ENCODE measurements at regions not wholly inside any gene's neighbourhood (a gene's known extent, or its start where the extent isn't known, plus 50 kb on each side); places are given as distances from the start of the nearest gene placed in this dataset.

- no peak for DNase-seq (ENCODE audit: low spot score)
Observed at GRCh38 chr2:226620176-226620575, 179.4 kb downstream of the IRS1 start.

DNA sequence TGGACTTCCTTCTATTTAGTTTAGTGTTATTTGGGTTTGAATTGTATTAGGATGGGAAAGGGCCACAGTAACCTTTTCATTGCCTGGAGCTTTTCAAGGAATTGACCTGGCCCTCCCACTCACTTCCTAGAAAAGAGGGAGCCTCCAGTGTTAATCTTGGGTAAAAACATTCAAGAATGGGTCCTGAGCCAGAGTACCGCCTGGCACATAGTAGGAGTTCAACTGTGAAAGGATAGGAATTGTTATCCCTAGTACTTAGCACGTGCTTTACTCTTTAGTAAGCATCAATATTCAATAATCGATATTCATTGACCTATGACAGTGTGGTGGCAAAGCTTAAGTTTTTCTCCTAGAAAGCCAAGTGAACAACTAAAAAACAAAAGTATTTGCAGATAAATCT lies 179.9 kb downstream of the IRS1 start:
- DNase-seq (ENCODE audit: low spot score), result no peak

DNA sequence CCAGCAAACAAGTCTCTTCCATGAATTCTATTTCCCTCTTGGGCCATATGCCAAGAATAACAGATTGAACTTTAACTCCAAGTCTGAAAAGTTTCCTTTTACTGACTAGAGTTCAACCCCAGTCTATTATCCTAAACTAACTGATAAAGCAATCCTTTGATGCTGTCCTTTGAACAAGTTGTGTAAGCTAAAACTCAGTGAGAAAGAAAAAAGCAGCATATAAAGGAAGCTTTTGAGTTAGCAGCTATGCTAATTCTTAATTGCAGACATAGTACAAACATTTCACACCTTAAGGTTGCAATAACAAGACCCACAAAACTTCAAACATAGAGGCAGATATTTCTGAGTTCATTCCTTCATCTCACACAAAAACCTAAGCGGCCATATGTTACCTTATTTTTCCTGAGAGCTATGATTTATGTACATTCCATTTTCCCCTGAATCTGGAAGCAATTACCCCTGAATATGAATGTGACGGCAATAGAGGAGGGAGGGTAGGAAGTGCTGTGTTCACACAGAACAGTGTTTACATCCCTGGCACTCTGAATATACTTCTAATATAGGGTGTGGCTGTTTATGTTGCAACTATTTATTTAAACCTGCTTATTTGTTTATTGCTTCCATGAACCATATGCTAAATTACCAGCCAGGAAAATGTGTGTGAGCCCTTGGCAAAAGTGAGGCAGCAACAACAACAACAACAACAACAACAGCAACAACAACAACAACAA lies 180.6 kb downstream of the IRS1 start:
- no peak for DNase-seq (ENCODE audit: low spot score)

DNA sequence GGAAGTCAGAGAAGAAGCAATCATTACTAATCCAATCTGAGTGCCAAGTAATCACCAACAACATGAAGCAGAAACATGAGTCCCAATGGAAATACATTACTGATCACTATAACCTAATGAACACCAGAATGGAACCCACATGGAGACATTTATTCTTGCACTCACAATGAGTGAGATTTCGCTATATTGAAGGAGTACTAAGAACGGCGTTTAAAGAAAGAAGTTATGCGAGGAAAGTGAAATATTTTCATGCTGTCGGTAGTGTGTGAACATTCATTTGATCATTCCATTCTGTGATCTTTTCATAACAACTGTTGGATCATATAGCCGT lies 181.1 kb downstream of the IRS1 start:
- no peak for DNase-seq (ENCODE audit: low spot score)

DNA sequence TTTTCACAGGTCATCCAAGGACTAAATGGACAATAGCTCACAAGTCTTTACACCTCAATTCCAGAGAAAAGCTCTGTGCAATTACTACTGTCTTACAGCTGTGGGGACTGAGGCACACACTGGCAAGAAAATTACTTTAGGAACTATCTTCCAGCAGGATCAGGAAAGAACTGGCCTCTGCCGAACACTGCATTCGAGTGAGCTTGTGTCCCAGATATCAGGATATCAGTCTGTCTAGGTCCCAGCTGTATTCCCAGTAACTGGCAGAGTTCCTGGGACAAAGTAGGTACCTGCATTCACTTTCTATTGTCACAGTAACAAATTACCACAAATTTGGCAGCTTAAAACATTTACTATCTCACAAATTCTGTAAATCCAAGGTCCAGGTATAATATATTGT lies 183.7 kb downstream of the IRS1 start:
- no peak for DNase-seq (ENCODE audit: low spot score)

DNA sequence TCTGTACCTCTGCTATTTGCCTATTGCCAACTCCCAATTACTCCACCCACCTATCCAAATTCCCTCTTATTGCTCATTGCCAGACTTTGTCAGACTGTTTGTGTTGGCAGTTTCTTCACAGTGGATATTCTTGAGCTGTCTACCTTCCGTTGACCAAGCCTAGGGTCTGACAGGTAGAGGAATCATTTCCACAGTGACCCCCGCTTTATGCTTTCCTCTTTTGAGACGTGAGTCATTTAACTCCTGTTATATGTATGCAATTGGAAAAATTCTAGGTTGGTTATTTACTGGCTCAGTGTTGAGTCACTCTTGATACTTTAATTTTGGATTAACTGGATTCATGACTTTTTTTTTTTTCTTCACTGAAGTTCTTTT lies 187.7 kb downstream of the IRS1 start:
- no peak for DNase-seq (ENCODE audit: low spot score)

DNA sequence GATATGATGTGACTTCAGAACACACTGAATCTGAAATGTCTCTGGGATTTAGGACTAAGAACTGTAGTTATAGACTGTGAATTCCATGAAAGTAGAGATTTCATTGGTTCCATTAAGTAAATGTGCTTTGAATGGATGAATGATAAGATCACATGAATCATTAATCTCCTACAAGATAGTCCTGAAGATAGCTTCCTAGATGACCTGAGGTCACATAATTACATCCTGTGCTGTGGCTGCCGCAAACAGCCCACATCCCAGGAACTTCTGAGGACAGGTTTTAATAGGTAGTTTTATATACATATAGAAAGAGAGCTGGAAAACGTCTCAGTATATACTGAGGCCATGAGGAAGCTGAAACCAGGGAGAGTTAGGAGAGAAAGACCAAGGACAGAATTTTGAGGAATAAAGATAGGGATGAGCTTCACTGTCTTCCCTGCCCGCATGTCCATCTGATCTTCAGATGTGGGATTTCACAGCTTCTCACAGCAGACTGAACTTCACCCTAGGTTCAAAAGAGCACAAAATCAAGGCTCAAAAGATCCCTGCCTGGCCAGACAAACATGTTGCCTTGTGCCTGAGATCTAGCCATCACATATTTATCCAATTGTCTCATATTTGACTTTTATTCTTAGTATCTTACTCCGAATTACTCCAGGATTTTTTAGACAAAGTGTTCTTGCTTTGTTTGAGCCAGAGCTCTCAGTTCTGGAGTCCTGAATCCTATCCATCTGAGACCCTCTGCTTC lies 188.2 kb downstream of the IRS1 start:
- no peak for DNase-seq (ENCODE audit: low spot score)

DNA sequence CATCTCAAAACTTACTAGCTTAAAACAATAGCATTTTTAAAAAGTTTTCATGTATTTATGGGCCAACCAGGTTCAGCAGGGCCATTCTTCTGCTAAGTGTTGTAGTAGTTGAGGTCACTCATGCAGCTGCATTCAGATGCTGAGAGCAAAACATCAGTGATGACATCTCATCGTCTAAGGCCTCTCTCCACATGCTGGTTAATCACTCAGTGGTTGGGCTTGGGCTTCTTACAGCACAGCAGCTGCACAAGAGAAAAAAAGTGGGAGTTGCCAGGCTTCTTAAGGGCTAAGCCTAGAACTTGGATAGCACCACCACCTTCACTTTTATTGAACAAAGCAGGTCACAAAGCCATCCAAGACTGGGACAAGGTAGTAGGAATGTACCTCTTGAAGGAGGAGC lies 190.3 kb downstream of the IRS1 start:
- no peak for DNase-seq (ENCODE audit: low spot score)

DNA sequence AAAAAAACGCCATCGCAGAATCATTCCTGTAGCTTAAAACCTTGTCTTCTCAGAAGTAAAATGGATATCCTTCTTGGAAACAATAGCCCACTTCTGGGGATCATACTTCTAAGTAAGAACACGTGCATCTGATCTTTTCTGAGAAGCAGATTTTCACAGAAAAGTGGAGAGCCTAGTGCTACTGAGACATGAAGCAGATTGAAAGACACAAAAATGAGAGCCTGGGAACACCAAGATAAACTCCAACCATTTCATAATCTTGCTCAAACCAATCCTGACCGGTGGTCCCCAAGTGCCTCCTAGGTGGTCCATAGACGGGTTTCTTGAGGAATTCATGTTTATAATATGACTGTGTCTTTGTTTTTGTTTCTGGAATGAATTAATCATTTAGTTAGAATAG lies 191.2 kb downstream of the IRS1 start:
- DNase-seq (ENCODE audit: low spot score), result no peak

DNA sequence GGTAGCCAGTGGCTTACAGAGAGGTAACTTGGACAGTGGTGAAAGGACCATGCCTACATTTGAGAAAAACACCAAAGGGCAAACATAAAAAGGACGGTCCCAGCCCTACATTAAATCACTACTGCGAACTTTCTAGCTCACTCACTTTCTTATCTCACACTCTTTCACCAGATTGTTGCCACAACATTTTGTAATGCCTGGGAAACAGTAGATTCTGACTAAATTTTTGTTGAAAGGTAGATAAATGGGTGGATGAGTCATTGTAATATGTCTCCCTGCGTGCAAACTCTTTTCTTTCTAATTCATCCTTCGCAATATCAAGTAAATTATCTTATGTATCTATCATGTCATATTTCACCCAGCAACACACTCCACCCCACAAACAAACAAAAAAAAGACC lies 192.2 kb downstream of the IRS1 start:
- no peak for DNase-seq (ENCODE audit: low spot score)

DNA sequence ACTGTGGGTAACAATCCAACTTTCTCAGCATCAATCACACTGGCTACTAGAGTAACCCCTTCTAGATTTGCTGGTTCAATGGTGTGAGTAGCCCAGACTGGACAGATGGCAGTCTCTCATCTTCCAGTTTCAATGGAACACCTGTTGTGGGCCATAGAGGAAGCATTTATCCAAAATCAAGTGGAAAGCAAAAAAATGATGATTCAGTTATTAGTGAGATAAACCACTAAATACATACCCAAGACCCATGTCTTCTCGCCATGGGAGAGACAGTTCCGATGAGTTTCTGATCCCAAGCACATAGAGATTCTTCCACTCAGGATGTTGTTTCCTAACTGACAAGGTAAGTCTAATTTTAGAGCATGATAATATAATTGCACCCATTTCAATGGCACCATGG lies 194.0 kb downstream of the IRS1 start:
- no peak for DNase-seq (ENCODE audit: low spot score)

DNA sequence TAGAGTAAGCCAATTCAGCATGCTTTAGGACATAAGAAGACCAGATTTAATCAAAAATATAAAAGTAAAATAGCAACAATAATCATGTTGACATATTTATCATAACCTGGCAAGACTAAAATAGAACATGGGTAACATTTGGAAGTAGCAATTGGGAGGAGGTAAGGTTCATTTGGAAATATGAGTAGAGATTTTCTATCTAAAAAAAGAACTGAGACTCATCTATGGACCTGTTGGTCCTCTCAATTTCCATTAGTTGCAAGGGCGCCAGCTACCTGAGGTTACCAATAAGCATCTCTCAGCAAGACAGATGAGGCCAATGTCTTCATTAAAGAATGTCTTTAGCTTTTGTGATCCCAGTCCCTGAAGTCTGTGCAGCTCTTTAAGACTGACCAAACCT lies 196.0 kb downstream of the IRS1 start:
- DNase-seq (ENCODE audit: low spot score), result no peak

DNA sequence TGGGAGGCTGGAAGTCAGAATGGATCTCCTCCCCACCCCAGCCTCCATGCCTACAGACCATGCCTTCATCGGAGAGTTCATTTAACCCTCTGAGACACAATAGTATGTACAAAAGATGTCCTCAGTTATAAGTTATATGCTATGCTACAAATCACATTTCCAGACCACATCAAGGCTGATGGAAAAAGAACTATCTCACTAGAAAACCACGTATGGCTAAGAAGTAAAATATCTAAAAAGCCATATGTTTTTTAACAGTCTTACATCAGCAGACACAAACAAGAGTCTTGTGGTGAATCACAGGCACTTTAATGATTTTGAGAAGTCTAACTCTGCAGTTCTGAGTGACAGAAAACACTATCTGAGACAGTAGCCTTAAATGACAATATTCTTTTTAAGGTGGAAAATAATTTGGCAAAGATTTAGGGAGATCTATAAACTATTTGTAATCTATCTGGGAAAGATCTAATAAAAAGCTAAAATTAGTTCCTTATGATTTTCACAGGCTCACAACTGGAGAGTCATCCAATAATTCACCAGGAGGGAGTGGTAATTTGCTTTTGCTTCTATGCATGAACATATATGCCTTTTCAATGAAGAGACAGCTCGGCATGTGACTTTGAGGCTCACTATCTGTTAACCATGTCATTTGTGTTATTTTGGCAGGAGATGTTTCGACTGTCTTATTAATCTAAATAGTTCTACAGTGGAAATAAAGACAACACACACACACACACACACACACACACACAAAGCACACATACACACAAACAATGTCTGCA lies 197.5 kb downstream of the IRS1 start:
- DNase-seq (ENCODE audit: low spot score), result no peak

DNA sequence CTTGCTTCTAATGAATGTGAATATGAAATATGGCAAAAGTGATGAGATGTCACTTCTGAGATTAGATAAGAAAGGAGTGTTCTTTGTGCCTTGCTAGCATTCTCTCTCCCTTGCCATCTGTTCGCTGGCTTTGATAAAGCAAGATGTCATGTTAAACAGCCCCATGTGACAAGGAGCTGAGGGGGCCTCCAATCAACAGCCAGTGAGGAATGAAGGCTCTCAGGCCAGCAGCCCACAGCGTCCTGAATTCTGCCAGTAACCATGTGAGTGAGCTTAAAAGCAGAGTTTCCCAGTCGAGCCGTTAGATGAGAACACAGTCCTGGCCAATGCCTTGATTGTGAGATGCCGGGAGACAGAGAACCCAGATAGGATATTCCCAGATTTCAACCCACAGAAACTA lies 198.8 kb downstream of the IRS1 start:
- DNase-seq (ENCODE audit: low spot score), result no peak

DNA sequence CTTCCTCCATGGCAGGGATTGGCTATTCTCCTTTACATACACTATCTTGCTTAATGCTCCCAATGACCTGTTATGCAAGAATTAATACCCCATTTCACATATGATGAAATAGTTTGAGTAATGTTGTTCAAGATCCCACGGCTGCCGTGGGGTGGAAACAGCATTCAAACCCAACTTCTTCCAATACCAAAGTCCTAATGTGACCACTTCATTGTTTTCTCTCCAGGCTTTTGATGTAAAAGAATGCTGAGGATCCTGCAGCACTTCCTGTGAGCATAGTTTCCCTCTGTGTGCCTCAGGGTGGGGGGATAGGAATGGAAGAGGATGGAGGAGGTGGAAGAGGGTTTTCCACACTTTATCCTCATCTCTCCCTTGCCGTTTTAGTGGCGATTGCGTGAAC lies 199.4 kb downstream of the IRS1 start:
- no peak for DNase-seq (ENCODE audit: low spot score)

- no peak for DNase-seq (ENCODE audit: low spot score)
Observed at GRCh38 chr2:226589043-226589442, 210.6 kb downstream of the IRS1 start.

DNA sequence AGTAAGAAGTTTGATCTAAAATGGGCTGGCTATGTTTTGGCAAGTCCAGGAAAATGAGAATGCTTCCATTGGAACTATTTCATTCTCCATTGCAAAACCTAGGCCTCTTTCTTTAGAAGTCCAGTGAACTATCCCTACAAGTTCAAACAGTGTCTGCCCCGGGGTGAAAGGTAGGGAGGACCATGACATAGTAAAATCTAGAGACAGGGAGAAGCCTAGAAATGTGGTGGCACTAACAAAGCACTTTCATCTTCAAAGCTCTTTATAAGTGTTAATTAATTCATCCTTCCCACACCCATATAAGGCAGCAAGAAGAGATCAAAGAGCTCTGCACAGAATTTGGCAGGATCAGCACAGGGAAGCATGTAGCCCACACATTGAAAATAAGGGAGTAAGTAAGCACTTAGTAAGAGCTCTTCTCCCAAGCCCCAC lies 214.5 kb downstream of the IRS1 start:
- no peak for DNase-seq (ENCODE audit: low spot score)

- DNase-seq (ENCODE audit: low spot score), result no peak
Observed at GRCh38 chr2:226584518-226585055, 215.0 kb downstream of the IRS1 start.

- DNase-seq (ENCODE audit: low spot score), result no peak
Observed at GRCh38 chr2:226583715-226584114, 215.9 kb downstream of the IRS1 start.

DNA sequence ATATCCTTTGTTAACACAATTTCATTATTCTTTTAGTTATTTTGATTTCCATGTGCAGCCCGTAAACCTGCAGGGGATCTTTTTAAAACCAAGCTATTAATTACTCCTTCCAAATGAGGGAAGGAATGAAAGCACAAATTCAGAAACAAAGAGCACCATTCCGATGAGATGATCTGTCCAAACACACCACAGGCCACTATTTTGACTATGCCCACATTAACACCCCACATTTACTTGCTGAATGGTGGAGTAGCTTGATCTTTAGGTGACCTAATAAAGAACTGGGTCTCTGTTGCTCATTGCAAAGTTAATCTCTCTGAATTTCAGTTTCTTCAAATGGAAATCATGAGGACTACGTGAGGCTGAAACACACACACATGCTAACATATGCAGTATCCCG lies 218.0 kb downstream of the IRS1 start:
- no peak for DNase-seq (ENCODE audit: low spot score)

GRCh38 chr2:226581004-226581403 lies 218.6 kb downstream of the IRS1 start:
- no peak for DNase-seq (ENCODE audit: low spot score)

GRCh38 chr2:226580403-226580802 lies 219.2 kb downstream of the IRS1 start:
- DNase-seq (ENCODE audit: low spot score), result no peak

DNA sequence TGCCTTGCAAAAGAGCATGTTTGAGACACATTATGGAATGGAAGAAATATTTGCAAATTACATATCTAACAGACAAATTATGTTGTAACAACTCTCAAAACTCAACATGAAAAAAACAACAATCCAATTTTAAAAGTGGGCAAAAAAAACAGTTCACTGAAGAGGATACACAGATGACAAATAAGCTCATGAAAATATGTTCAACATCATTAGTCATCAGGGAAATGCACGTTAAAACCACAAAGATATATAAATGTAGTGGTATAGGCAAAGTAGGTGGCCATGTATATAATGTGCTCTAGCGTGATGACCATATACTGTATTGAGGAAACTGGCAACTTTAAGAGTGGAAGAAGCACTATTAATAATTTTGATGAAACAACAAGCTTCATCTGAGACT lies 220.1 kb downstream of the IRS1 start:
- DNase-seq (ENCODE audit: low spot score), result no peak
